ENCODE measurements at regions not wholly inside any gene's neighbourhood (a gene's known extent, or its start where the extent isn't known, plus 50 kb on each side); places are given as distances from the start of the nearest gene placed in this dataset.

DNA sequence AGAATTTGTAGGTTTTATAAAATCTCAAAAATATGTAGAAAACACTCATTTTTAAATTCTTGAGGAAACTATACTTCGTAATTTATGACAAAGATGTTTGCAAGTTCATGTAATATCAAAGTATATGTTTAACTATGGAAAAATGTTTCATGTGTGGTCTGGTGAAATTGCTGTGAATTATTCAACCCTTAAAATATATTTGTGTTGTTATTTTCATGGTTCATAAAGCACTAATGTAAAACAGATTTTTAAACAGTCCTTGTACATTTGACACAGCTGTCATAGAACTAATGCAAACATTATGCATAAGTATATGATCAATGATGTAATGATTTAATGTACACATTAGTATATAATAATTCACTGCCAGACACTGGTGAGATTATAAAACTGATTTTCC, 83.1 kb upstream of the ARSJ start:
- TF ChIP-seq, protein P1, sequence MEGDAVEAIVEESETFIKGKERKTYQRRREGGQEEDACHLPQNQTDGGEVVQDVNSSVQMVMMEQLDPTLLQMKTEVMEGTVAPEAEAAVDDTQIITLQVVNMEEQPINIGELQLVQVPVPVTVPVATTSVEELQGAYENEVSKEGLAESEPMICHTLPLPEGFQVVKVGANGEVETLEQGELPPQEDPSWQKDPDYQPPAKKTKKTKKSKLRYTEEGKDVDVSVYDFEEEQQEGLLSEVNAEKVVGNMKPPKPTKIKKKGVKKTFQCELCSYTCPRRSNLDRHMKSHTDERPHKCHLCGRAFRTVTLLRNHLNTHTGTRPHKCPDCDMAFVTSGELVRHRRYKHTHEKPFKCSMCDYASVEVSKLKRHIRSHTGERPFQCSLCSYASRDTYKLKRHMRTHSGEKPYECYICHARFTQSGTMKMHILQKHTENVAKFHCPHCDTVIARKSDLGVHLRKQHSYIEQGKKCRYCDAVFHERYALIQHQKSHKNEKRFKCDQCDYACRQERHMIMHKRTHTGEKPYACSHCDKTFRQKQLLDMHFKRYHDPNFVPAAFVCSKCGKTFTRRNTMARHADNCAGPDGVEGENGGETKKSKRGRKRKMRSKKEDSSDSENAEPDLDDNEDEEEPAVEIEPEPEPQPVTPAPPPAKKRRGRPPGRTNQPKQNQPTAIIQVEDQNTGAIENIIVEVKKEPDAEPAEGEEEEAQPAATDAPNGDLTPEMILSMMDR (IDR thresholded peaks at IDR 0.05) = no peak
- TF ChIP-seq POLR2A (IDR thresholded peaks at IDR 0.05) = no peak
